HG02588 (cell line): ENCODE measurements at regions not wholly inside any gene's neighbourhood (a gene's known extent, or its start where the extent isn't known, plus 50 kb on each side); places are given as distances from the start of the nearest gene placed in this dataset.
"Not testable (repeated sequence)": the region's sequence is repeated elsewhere in the genome, so short reads cannot be mapped to it uniquely, and the experiment has no call there.

ENCODE experiments used
- ATAC-seq: cut with Tn5 transposase; IDR thresholded peaks from one replicate; pipeline ENCODE4 v1.9.1; 2021; ENCODE audit warnings: mild to moderate bottlenecking, moderate library complexity; ENCODE audit not compliant: unreplicated experiment

GRCh38 chr2:105506860-105507259, 108.0 kb upstream of the FHL2 start:
- ATAC-seq = not testable (repeated sequence)

- no peak for ATAC-seq
Observed at GRCh38 chr2:105504459-105504858, 105.6 kb upstream of the FHL2 start.

GRCh38 chr2:105502625-105503334, 103.9 kb upstream of the FHL2 start:
- ATAC-seq = no peak

GRCh38 chr2:105498281-105498846, 99.5 kb upstream of the FHL2 start:
- ATAC-seq = no peak

- ATAC-seq = no peak
Observed at GRCh38 chr2:105497094-105497493, 98.2 kb upstream of the FHL2 start.

- ATAC-seq = no peak
Observed at GRCh38 chr2:105496271-105496670, 97.4 kb upstream of the FHL2 start.

- no peak for ATAC-seq
Observed at GRCh38 chr2:105494683-105495425, 96.0 kb upstream of the FHL2 start.

- no peak for ATAC-seq
Observed at GRCh38 chr2:105490956-105491355, 92.1 kb upstream of the FHL2 start.

GRCh38 chr2:105490204-105490603, 91.4 kb upstream of the FHL2 start:
- no peak for ATAC-seq

GRCh38 chr2:105489168-105489878, 90.5 kb upstream of the FHL2 start:
- ATAC-seq = no peak

- ATAC-seq = no peak
Observed at GRCh38 chr2:105488285-105488684, 89.4 kb upstream of the FHL2 start.

GRCh38 chr2:105487142-105488069, 88.6 kb upstream of the FHL2 start:
- no peak for ATAC-seq

GRCh38 chr2:105486762-105487141, 87.9 kb upstream of the FHL2 start:
- no peak for ATAC-seq

GRCh38 chr2:105478670-105479069, 79.8 kb upstream of the FHL2 start:
- ATAC-seq = no peak

GRCh38 chr2:105477050-105477620, 78.3 kb upstream of the FHL2 start:
- ATAC-seq = not testable (repeated sequence)

- no peak for ATAC-seq
Observed at GRCh38 chr2:105473011-105473410, 74.2 kb upstream of the FHL2 start.

- ATAC-seq = no peak
Observed at GRCh38 chr2:105470979-105471378, 72.1 kb upstream of the FHL2 start.

GRCh38 chr2:105469781-105470180, 70.9 kb upstream of the FHL2 start:
- no peak for ATAC-seq

- ATAC-seq = no peak
Observed at GRCh38 chr2:105468582-105469042, 69.8 kb upstream of the FHL2 start.

GRCh38 chr2:105464325-105464724, 65.5 kb upstream of the FHL2 start:
- ATAC-seq = no peak
